ENCODE measurements at regions not wholly inside any gene's neighbourhood (a gene's known extent, or its start where the extent isn't known, plus 50 kb on each side); places are given as distances from the start of the nearest gene placed in this dataset.
A peak's percentile ranks its signal among the peaks of the same experiment; 100 is the strongest.

DNA sequence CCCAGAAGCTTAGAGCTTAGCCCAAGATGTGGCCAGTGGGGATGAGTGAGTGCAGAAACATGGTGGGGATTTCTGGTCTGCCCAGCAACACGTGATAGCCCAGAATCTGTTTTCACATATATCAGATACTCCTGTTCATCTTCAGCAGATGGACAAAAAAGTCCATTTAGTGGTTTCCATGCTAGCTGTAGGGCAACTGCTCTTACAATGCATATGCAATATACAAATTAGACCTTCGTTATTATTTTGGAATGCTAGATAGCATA is 96.9 kb upstream of the SGIP1 start:
- TF ChIP-seq, protein P1, sequence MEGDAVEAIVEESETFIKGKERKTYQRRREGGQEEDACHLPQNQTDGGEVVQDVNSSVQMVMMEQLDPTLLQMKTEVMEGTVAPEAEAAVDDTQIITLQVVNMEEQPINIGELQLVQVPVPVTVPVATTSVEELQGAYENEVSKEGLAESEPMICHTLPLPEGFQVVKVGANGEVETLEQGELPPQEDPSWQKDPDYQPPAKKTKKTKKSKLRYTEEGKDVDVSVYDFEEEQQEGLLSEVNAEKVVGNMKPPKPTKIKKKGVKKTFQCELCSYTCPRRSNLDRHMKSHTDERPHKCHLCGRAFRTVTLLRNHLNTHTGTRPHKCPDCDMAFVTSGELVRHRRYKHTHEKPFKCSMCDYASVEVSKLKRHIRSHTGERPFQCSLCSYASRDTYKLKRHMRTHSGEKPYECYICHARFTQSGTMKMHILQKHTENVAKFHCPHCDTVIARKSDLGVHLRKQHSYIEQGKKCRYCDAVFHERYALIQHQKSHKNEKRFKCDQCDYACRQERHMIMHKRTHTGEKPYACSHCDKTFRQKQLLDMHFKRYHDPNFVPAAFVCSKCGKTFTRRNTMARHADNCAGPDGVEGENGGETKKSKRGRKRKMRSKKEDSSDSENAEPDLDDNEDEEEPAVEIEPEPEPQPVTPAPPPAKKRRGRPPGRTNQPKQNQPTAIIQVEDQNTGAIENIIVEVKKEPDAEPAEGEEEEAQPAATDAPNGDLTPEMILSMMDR (IDR thresholded peaks at IDR 0.05; ENCODE audit: insufficient read depth, low read depth, low read length, missing control alignments) = no peak
- H3K4me3 ChIP-seq (ENCODE audit: low read depth, low read length) = no peak overlapping the region
- peak; percentile 21 for DNase-seq (ENCODE audit: low read depth)

DNA sequence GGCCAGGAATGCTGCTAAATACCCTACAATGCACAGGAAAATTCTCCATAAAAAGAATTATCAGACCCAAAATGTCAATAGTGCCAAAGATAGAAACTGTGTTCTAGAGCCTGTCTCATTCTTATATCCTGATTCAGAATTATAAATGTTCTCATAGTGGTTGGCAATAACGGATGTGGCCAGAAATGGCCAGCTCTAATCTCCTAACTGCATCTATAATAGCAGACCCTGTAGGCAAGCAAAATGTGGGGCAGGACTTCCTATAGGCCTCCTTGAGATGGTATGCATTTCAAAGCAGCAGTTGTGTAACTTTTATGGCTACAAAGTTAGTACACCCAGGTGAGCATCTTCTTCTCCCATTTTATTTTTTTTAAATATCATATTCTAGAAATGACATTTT is 95.9 kb upstream of the SGIP1 start:
- TF ChIP-seq, protein P1 (IDR thresholded peaks at IDR 0.05; ENCODE audit: insufficient read depth, low read depth, low read length, missing control alignments) = no peak
- no peak overlapping the region for H3K4me3 ChIP-seq (ENCODE audit: low read depth, low read length)
- DNase-seq (ENCODE audit: low read depth) = no peak

DNA sequence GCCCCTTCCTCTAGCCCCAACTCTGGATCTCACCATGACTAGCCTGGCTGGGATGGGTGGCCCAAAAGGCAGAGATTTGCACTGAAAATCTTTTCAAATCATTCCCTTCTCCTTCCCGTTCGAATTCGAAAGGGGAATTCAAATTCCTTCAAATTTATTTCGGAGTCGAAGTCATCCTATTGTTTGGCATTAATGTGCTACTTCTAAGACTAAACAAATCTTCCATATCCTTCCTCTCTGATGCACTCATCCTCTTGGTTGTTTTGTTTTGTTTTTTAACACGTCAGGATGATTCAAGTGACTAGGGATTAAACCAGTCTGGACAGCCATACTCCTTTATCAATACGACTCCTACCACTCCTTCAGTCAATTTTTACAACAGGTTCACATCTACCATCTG is 95.5 kb upstream of the SGIP1 start:
- TF ChIP-seq, protein P1 (IDR thresholded peaks at IDR 0.05; ENCODE audit: insufficient read depth, low read depth, low read length, missing control alignments) = no peak
- DNase-seq (ENCODE audit: low read depth) = no peak
- peak overlapping the region; percentile 8 for H3K4me3 ChIP-seq (ENCODE audit: low read depth, low read length)

DNA sequence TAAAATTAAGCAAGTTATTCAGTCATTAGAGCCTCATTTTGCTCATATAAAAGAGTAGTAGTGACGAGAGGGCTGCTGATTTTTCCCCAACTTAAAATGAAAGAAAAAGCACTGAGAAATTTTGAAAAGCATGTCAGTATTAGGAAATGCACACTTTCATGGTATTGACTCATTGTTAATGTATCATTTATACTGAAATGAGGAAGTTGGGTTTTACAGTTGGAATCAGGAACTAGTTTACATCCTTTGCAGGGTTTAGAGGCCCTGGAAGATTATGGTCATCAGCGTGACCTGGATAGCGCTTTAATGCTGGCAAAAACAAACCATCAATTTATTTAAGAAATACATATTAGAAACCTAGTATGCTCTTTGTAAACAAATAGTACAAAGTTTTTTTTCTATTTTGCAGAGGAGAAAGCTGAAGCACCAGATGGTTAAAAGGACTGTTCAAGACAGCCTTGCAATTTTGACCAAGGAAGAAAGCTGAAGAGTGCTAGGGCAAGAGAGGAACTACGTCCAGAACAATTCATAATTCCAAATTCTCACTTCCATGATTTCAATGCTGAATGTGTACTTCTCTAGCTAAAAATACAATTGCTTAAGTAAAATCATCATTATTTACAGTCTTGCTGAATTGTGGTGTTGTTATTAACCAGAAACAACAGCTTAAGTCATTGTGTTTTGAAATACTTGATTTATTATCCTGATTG is 94.8 kb upstream of the SGIP1 start:
- TF ChIP-seq, protein P1 (IDR thresholded peaks at IDR 0.05; ENCODE audit: insufficient read depth, low read depth, low read length, missing control alignments) = no peak
- H3K4me3 ChIP-seq (ENCODE audit: low read depth, low read length) = peak overlapping the region; percentile 8
- DNase-seq (ENCODE audit: low read depth) = peak; percentile 60

DNA sequence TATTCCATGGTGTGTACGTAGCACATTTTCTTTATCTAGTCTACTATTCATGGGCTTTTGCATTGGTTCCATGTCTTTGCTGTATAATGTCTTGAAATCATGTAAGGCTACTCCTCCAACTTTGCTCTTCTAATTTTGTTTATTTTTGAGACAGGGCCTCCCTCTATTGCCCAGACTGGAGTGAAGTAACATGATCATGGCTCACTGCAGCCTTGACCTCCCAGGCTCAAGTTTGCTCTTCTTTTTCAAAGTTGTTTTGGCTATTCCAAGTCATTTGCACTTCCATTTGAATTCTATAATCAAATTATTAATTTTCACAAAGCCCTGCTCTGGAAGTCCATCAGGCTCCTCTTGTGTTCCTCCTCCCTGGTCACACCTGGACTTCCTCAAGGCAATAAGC is 90.2 kb upstream of the SGIP1 start:
- DNase-seq (ENCODE audit: low read depth) = no peak
- TF ChIP-seq, protein P1 (IDR thresholded peaks at IDR 0.05; ENCODE audit: insufficient read depth, low read depth, low read length, missing control alignments) = no peak
- H3K4me3 ChIP-seq (ENCODE audit: low read depth, low read length) = no peak overlapping the region

DNA sequence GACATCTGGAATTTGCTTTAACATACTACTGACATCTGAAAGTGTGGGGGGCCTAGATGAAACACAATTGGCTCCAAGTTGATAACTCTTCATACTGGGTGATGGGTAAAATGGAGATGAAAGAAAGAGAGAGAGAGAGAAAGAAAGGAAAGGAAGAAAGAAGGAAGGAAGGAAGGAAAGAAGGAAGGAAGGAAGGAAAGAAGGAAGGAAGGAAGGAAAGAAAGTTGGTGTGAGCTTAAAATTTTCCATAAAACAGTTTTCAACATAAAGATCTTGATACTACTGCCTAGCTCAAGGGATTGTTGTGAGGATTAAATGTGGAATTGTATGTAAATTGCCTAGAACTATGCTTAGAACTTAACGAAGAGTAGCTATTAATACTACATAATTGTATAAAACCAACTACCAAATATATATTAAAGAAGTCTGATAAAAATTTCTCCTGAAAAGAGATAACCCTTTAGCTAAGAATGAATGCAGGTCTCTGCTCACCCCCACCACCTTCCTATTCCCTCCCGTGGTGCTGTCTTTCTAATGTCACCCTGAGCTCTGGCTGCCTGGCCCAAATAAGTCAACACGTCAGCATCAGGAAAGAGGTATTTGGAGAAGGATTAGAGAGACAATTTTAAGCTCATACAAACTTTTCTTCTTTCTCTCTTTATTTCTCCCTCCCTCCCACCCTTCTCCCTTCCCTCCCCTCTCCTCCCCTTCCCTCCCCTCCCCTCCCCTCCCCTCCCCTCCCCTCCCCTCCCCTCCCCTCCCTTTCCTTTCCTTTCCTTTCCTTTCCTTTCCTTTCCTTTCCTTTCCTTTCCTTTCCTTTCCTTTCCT is 89.3 kb upstream of the SGIP1 start:
- peak overlapping the region; percentile 66 for H3K4me3 ChIP-seq (ENCODE audit: low read depth, low read length)
- DNase-seq (ENCODE audit: low read depth) = peak; percentile 41
- TF ChIP-seq, protein P1 (IDR thresholded peaks at IDR 0.05; ENCODE audit: insufficient read depth, low read depth, low read length, missing control alignments) = no peak
